Fibroblast of lung (primary cell): ENCODE measurements at regions not wholly inside any gene's neighbourhood (a gene's known extent, or its start where the extent isn't known, plus 50 kb on each side); places are given as distances from the start of the nearest gene placed in this dataset.

ENCODE experiments used
- DNase-seq, 2 donors: peaks; one replicate each; pipeline versions ENCODE4 v3.0.0 to v3.0.0-alpha.2; 2010; ENCODE audit warnings: low read depth in 2 of 2
- H2AFZ ChIP-seq: 2 replicates; pipeline ENCODE4 v1.5.1; 2012; ENCODE audit warnings: low read length, control low read depth, inconsistent platforms
- H3K27ac ChIP-seq: 2 replicates; pipeline ENCODE4 v1.5.1; 2011; ENCODE audit warnings: low read length, control low read depth; ENCODE audit not compliant: insufficient read depth
- H3K27me3 ChIP-seq: 2 replicates; pipeline ENCODE4 v1.5.1; 2011; ENCODE audit warnings: mild to moderate bottlenecking, low read length; ENCODE audit not compliant: control insufficient read depth, insufficient read depth
- H3K36me3 ChIP-seq: 2 replicates; pipeline ENCODE4 v1.5.1; 2011; ENCODE audit warnings: low read length; ENCODE audit not compliant: control insufficient read depth, insufficient read depth
- H3K4me1 ChIP-seq: 2 replicates; pipeline ENCODE4 v1.5.1; 2011; ENCODE audit warnings: low read length; ENCODE audit not compliant: control insufficient read depth, insufficient read depth; ENCODE audit errors: extremely low read depth
- H3K4me2 ChIP-seq: 2 replicates; pipeline ENCODE4 v1.5.1; 2011; ENCODE audit warnings: low read length, control low read depth; ENCODE audit not compliant: insufficient read depth; ENCODE audit errors: extremely low read depth
- H3K4me3 ChIP-seq, 4 experiments: fragments of 200-600 bp in 1 of 4; sonication (generic) in 1 of 4; replicated peaks in 1 of 4; 2 replicates each; pipeline ENCODE4 v1.5.1; 2011 to 2016; ENCODE audit warnings: low read length in 4 of 4, low read depth in 3 of 4, mild to moderate bottlenecking in 3 of 4, control low read depth in 2 of 4, inconsistent platforms in 1 of 4, mixed read lengths in 1 of 4; ENCODE audit not compliant: insufficient read depth in 1 of 4; ENCODE audit errors: control extremely low read depth in 1 of 4
- H3K79me2 ChIP-seq: 2 replicates; pipeline ENCODE4 v1.5.1; 2012; ENCODE audit warnings: mild to moderate bottlenecking, low read length, inconsistent platforms; ENCODE audit not compliant: control insufficient read depth, insufficient read depth
- H3K9ac ChIP-seq: 2 replicates; pipeline ENCODE4 v1.5.1; 2011; ENCODE audit warnings: mild to moderate bottlenecking, low read length, control low read depth; ENCODE audit not compliant: insufficient read depth
- H3K9me3 ChIP-seq: 2 replicates; pipeline ENCODE4 v1.5.1; 2012; ENCODE audit warnings: low read depth, low read length; ENCODE audit not compliant: control insufficient read depth, insufficient read depth
- H4K20me1 ChIP-seq: 2 replicates; pipeline ENCODE4 v1.5.1; 2011; ENCODE audit warnings: low read length; ENCODE audit not compliant: control insufficient read depth, insufficient read depth; ENCODE audit errors: extremely low read depth
- EZH2 ChIP-seq: IDR thresholded peaks from 2 replicates; pipeline ENCODE4 v1.5.1; 2012; ENCODE audit warnings: low read length, control low read depth, mild to moderate bottlenecking; ENCODE audit errors: missing control alignments
- TF ChIP-seq, protein P1 (sequence below), 2 donors: IDR thresholded peaks in 1 of 2; conservative IDR thresholded peaks in 1 of 2; 1 replicate in 1 of 2; 2 replicates in 1 of 2; pipeline ENCODE4 v1.5.1; 2011 to 2012; ENCODE audit warnings: low read length in 2 of 2, control low read depth in 1 of 2, inconsistent platforms in 1 of 2, low read depth in 1 of 2, mild to moderate bottlenecking in 1 of 2

DNA sequence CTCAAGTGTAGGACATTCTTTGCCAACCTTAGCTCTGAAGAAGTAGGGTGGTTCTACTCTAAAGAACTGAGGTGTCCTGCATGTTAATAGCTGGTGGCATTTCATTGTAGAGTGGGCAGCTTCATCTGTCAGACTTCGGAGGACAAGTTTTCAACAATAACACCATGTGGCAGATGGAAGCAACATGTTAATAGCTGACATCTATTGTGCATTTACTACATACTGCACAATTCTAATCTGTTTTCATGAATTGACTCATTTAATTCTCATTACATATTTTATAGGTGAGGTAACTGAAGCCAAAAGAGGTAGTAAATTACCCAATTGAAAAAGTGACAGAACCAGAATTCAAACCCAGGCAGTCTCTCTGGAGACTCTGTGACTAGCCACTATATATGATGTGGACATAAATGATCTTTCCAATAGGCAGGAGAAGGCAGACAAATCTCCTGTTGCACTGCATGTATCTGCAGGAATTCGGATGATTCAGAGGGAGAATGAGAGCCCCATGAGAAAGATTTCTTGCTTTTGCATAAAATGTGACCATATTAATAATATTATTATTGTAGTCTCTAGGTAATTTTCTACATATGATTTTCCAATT lies 137.2 kb upstream of the E2F7 start:
- Histone ChIP-seq H3K9ac (no peak overlapping the region), H3K4me1 (no peaks in the 10 kb centered on the region), H3K27ac (no peak overlapping the region), H4K20me1 (no peaks in the 10 kb centered on the region), H3K27me3 (no peaks in the 10 kb centered on the region), H3K79me2 (no peaks in the 10 kb centered on the region), H3K36me3 (no peaks in the 10 kb centered on the region), H3K9me3 (no peaks in the 10 kb centered on the region), H2AFZ (no peak overlapping the region), H3K4me2 (no peak overlapping the region), H3K4me3 (no peak overlapping the region)
- DNase-seq, result no peak
- TF ChIP-seq EZH2, result no peak
- TF ChIP-seq, protein P1, sequence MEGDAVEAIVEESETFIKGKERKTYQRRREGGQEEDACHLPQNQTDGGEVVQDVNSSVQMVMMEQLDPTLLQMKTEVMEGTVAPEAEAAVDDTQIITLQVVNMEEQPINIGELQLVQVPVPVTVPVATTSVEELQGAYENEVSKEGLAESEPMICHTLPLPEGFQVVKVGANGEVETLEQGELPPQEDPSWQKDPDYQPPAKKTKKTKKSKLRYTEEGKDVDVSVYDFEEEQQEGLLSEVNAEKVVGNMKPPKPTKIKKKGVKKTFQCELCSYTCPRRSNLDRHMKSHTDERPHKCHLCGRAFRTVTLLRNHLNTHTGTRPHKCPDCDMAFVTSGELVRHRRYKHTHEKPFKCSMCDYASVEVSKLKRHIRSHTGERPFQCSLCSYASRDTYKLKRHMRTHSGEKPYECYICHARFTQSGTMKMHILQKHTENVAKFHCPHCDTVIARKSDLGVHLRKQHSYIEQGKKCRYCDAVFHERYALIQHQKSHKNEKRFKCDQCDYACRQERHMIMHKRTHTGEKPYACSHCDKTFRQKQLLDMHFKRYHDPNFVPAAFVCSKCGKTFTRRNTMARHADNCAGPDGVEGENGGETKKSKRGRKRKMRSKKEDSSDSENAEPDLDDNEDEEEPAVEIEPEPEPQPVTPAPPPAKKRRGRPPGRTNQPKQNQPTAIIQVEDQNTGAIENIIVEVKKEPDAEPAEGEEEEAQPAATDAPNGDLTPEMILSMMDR (conservative IDR thresholded peaks at IDR 0.05 in 1 of 2, IDR thresholded peaks at IDR 0.05 in 1 of 2; ENCODE audit: low read depth in 1 of 2, low read length in 2 of 2), result no peak

DNA sequence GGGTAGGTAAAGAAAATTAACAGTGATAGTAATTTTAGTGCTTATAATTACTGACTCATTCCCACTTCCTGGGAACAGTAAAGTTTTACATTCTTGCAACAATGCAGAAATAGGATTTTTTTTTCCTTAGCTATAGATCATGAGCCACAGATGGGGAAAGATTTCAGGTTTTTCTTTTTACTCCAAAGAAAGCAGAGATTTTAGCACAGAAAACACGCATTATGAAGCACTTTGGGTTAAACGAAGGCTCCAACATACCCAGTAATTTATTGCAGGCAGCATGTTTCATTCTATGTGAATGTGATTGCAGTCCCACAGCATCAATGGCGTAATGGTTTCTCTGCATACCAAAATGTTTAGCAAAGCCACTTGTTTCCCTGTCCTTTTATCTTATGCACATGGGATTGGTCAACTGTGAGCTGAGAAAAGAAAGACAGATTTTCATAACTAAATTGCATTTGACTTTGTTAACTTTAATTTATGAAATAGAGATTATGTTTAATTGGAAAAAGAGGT lies 124.6 kb upstream of the E2F7 start:
- H3K36me3 ChIP-seq, result no peaks in the 10 kb centered on the region
- no peaks in the 10 kb centered on the region for H3K27me3 ChIP-seq
- H3K79me2 ChIP-seq, result no peaks in the 10 kb centered on the region
- H3K4me1 ChIP-seq, result no peaks in the 10 kb centered on the region
- no peak overlapping the region for H3K9ac ChIP-seq
- no peak overlapping the region for H3K4me2 ChIP-seq
- H2AFZ ChIP-seq, result no peak overlapping the region
- DNase-seq, result peak; percentile 93 to 95
- TF ChIP-seq, protein P1 (conservative IDR thresholded peaks at IDR 0.05 in 1 of 2, IDR thresholded peaks at IDR 0.05 in 1 of 2; ENCODE audit: low read depth in 1 of 2, low read length in 2 of 2), result no peak
- TF ChIP-seq EZH2, result no peak
- no peak overlapping the region for H3K27ac ChIP-seq
- H4K20me1 ChIP-seq, result no peaks in the 10 kb centered on the region
- no peaks in the 10 kb centered on the region for H3K9me3 ChIP-seq
- H3K4me3 ChIP-seq, result peak overlapping the region in 1 of 4 experiments; percentile 15

DNA sequence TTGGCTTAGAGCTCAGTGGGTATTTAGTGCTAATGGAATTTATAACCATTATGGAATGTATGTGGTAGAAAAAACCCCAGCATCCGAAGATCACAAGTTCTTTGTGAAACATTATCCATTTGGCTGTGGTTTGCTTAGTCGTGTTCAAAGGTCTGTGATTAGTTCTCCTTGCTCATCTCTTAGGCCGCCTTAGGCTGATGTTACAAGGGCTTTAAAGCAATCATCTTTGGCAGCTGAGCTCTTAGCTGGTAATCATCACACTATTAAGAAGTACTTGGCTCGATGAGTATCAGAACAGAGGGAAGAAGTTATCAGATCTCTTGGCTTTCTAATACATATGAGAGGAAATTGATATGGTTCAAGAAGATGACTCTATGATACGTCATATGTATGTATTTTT lies 124.1 kb upstream of the E2F7 start:
- H3K4me3 ChIP-seq, result peak overlapping the region in 1 of 4 experiments; percentile 17

More for the DNA sequence above, 124.1 kb upstream of the E2F7 start:
- Histone ChIP-seq H3K4me2 (peak overlapping the region; percentile 26), H3K27me3 (no peaks in the 10 kb centered on the region), H3K9me3 (no peaks in the 10 kb centered on the region), H2AFZ (peak overlapping the region; percentile 6), H3K9ac (no peak overlapping the region), H4K20me1 (no peaks in the 10 kb centered on the region), H3K36me3 (no peaks in the 10 kb centered on the region), H3K27ac (no peak overlapping the region), H3K79me2 (no peaks in the 10 kb centered on the region), H3K4me1 (no peaks in the 10 kb centered on the region)
- DNase-seq, result peak; percentile 76 to 92
- TF ChIP-seq EZH2, result no peak
- TF ChIP-seq, protein P1 (conservative IDR thresholded peaks at IDR 0.05 in 1 of 2, IDR thresholded peaks at IDR 0.05 in 1 of 2; ENCODE audit: low read depth in 1 of 2, low read length in 2 of 2), result no peak
